MCF 10A (cell line): ENCODE measurements at regions not wholly inside any gene's neighbourhood (a gene's known extent, or its start where the extent isn't known, plus 50 kb on each side); places are given as distances from the start of the nearest gene placed in this dataset.

Experiments
- BruUV-seq: library from RNA; stranded (reverse); fragments of 400-500 nt; replicated peaks from 2 replicates; lab custom pipeline; 2021; lab: Mats Ljungman, UMichigan
- CTCF ChIA-PET: fragments of 300-600 bp; sonication (Branson Sonifier 250); formaldehyde crosslinking; extraction: SDS; loops from one replicate; lab custom pipeline; 2021; ENCODE audit warnings: antibody characterized with exemption, inconsistent platforms; lab: Yijun Ruan, JAX
- POLR2A ChIA-PET: fragments of 300-600, 350-650 bp; sonication (Branson Sonifier 250); formaldehyde crosslinking; extraction: SDS; loops from one replicate; lab custom pipeline; 2020; ENCODE audit warnings: antibody characterized with exemption, inconsistent platforms; lab: Yijun Ruan, JAX
- DNase-seq: peaks from one replicate; pipeline ENCODE4 v3.0.0-alpha.2; 2018; ENCODE audit not compliant: unreplicated experiment
- H3K27ac Mint-ChIP-seq: one replicate; pipeline ENCODE4 v1.8.0; 2022; ENCODE audit warnings: mild to moderate bottlenecking, low read depth, mixed read lengths; ENCODE audit not compliant: unreplicated experiment
- H3K27me3 Mint-ChIP-seq: one replicate; pipeline ENCODE4 v1.8.0; 2022; ENCODE audit warnings: mixed read lengths; ENCODE audit not compliant: insufficient read depth, unreplicated experiment
- H3K36me3 Mint-ChIP-seq: one replicate; pipeline ENCODE4 v1.8.0; 2022; ENCODE audit warnings: mild to moderate bottlenecking, moderate library complexity, mixed read lengths; ENCODE audit not compliant: insufficient read depth, unreplicated experiment
- H3K4me1 Mint-ChIP-seq: one replicate; pipeline ENCODE4 v1.8.0; 2022; ENCODE audit warnings: mixed read lengths; ENCODE audit not compliant: insufficient read depth, unreplicated experiment
- H3K4me3 Mint-ChIP-seq: one replicate; pipeline ENCODE4 v1.8.0; 2022; ENCODE audit warnings: mild to moderate bottlenecking, moderate library complexity, mixed read lengths; ENCODE audit not compliant: unreplicated experiment
- H3K9me3 Mint-ChIP-seq: one replicate; pipeline ENCODE4 v1.8.0; 2022; ENCODE audit warnings: mixed read lengths; ENCODE audit not compliant: unreplicated experiment
- intact Hi-C: fragments of 100-400 bp; cut with micrococcal nuclease; formaldehyde crosslinking; loops from 2 replicates; pipeline ENCODE4 v1.14.1; 2022
- TF ChIP-seq, protein P1 (sequence below): fragments of 200-600 bp; IDR thresholded peaks from one replicate; pipeline ENCODE4 v1.8.0; 2022; ENCODE audit warnings: antibody characterized with exemption, mild to moderate bottlenecking; ENCODE audit not compliant: unreplicated experiment

DNA sequence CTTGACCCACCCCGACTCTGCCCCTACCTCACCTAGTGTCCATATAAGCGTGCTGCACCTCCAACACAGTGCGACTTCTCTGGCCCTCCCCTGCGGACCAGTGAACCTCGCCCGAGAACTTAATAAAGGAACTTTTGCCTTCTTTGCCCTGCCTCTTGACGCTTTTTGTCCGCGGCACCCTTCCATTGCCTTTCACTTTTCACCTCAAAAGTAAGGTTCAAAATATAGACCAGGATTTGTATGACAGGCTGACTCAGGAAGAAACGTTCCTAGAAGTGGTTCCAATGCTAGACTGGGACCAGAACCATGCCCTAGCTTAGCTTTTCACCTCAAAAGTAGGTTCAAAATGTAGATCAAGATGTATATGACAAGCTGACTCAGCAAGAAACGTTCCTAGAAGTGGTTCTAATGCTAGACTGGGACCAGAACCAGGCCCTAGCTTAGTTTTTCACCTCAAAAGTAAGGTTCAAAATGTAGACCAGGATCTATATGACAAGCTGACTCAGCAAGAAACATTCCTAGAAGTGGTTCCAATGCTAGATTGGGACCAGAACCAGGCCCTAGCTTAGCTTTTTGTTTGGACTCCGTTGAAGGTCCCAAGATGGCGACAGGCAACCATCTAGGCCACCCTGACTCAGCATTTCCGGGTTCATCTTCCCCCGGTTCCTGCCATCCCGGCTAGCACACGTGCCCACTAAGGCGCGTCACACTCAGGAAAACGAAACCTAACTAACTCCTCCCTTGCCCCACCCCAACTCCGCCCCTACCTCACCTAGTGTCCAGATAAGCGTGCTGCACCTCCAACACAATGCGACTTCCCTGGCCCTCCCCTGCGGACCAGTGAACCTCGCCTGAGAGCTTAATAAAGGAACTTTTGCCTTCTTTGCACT is 51.0 kb upstream of the TMEM97 start:
- Mint-ChIP-seq H3K36me3 (no peaks in the 10 kb centered on the region), H3K27me3 (peaks cover 40% of the 10 kb centered on the region), H3K4me1 (no peaks in the 10 kb centered on the region), H3K9me3 (no peaks in the 10 kb centered on the region), H3K27ac (no peak overlapping the region), H3K4me3 (no peak overlapping the region)
- ChIA-PET POLR2A (interaction anchor here (0.7 kb wide), 1 partner anchor 757 kb away, joined by 3 read pairs; no protein-coding TSS in a partner anchor), CTCF (interaction anchor here (0.7 to 5.0 kb wide), 4 partner anchors 13 to 52 kb away, joined by 3 to 27 read pairs (median 6); no protein-coding TSS in a partner anchor)
- DNase-seq = no peak
- intact Hi-C loops = no loop called here
- TF ChIP-seq, protein P1, sequence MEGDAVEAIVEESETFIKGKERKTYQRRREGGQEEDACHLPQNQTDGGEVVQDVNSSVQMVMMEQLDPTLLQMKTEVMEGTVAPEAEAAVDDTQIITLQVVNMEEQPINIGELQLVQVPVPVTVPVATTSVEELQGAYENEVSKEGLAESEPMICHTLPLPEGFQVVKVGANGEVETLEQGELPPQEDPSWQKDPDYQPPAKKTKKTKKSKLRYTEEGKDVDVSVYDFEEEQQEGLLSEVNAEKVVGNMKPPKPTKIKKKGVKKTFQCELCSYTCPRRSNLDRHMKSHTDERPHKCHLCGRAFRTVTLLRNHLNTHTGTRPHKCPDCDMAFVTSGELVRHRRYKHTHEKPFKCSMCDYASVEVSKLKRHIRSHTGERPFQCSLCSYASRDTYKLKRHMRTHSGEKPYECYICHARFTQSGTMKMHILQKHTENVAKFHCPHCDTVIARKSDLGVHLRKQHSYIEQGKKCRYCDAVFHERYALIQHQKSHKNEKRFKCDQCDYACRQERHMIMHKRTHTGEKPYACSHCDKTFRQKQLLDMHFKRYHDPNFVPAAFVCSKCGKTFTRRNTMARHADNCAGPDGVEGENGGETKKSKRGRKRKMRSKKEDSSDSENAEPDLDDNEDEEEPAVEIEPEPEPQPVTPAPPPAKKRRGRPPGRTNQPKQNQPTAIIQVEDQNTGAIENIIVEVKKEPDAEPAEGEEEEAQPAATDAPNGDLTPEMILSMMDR = no peak
- BruUV-seq = no TSS peak

DNA sequence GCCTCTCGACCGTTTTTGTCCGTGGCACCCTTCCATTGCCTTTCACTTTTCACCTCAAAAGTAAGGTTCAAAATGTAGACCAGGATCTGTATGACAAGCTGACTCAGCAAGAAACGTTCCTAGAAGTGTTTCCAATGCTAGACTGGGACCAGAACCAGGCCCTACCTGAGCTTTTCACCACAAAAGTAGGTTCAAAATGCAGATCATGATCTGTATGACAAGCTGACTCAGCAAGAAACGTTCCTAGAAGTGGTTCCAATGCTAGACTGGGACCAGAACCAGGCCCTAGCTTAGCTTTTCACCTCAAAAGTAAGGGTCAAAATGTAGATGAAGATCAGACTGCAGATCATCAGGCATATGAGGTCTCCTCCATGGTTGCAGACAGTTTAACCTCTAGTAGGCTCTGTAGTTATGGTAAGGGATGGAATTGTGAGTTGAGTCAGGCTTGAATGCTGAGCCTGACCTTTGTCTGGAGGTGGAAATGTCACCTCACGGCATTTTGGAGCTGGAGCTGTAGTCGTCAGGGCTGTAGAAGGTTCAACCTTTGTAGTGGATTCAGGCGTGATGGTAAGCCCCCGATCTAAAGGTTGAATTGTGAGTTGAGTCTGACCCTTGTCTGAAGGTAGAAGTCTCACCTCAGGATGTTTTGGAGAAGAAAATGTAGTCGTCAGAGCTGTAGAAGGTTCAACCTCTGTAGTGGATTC is 50.2 kb upstream of the TMEM97 start:
- Mint-ChIP-seq H3K36me3 (no peaks in the 10 kb centered on the region), H3K4me3 (no peak overlapping the region), H3K27ac (no peak overlapping the region), H3K9me3 (no peaks in the 10 kb centered on the region), H3K27me3 (peaks cover 48% of the 10 kb centered on the region), H3K4me1 (no peaks in the 10 kb centered on the region)
- TF ChIP-seq, protein P1 = no peak
- intact Hi-C loops = no loop called here
- no TSS peak for BruUV-seq
- ChIA-PET CTCF (interaction anchor here (0.7 to 1.4 kb wide), 3 partner anchors 12 to 51 kb away, joined by 3 to 8 read pairs (median 3); no protein-coding TSS in a partner anchor), POLR2A (interaction anchor here (0.8 kb wide), 1 partner anchor 10 kb away, joined by 4 read pairs; no protein-coding TSS in a partner anchor)
- no peak for DNase-seq
